HG03025 (cell line): ENCODE measurements at regions not wholly inside any gene's neighbourhood (a gene's known extent, or its start where the extent isn't known, plus 50 kb on each side); places are given as distances from the start of the nearest gene placed in this dataset.
"Not testable (repeated sequence)": the region's sequence is repeated elsewhere in the genome, so short reads cannot be mapped to it uniquely, and the experiment has no call there.

Source experiments
- ATAC-seq: cut with Tn5 transposase; IDR thresholded peaks from one replicate; pipeline ENCODE4 v1.9.1; 2021; ENCODE audit warnings: mild to moderate bottlenecking, moderate library complexity; ENCODE audit not compliant: unreplicated experiment, low FRiP score

DNA sequence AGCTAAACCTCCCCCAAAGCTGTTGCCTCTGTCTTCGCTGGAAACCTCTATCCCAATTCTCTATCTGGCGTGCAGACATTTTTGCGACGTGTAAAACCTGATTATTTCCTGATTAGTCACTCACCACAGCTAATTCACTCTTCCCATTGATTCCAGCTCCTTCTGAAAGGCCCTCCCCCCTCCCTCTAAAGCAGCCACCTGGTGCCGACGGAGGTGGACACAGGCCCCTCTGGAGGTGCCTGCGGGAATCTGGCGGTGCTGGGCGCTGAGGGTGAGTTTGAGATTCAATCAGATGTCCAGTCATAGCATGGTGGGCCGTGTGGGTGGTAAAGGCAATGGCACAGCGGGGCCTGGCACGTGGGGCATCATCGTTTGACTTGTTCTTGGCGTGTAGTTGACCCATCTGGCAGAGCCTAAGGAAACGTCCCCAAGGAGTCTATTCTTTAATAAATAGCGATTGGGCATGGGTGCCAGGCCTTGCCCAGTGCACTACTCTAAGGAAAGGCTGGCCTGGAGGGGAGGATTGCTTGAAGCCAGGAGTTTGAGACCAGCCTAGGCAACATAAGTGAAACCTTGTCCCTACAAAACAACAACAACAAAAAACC, 271.1 kb upstream of the MVB12B start:
- ATAC-seq: no peak

DNA sequence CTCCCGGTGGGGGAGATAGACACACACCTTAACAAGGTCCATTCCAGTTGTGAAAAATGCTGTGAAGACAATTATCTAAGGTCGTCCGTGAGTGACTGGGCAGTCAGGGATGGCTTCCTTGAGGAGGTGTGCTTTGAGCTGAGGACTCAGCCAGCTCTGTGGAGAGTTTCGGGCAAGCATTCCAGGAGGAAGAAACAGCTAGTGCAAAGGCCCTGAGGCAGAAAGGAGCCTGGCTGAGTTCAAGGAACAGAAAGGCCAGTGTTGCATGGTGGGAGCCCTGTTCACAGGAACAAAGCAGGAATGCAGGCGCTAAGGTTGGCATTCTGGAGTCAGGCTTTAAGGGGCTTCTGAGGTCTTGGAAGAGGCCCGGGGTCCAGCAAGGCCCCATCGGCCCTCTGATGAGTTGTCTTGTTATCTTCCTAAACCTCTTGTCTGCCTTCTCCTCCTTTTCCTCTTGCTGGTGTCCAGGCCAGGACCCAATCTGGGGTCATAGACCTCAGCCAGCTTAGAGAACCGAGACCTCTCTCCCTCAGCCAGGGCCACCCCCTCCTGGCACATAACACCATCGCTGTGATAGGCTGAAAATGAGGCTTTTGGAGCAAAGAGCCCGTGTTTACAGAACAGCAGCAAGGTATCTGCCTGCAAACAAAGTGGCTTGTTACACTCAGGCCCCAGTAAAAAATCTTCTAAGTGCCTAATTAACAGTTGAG, 270.2 kb upstream of the MVB12B start:
- ATAC-seq: no peak

DNA sequence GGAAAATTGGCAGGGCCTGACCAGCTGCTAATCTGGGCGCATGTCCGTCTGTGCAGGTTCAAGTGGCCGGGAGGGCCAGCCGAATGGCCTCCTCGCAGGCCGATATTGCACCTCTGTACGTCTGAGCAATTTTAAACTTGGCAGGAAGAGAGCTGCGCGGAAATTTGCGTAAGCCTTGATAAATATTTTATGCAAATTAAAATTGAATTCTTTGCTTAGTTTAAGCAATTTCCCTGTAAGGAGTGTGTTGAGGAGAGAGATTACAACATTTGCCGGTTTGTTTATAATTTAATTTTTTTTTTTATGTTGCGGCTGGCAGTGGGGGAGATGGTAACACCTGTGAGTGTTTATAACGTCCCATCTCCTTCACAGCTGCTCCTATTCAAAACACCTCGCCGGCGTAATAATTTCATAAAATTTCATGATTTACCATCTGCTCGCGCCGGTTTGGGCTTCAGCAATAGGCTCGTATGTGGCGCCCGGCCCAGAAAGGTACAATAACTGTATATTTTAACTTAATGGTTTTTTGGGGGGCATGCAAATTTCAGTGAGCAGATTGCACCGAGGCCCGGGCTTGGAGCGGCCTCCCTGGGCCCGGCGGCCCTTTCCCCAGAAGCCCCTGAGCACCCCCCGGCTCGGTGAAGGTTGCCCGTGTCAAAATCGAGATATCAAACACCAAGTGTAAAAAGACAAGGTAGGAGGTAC, 269.4 kb upstream of the MVB12B start:
- no peak for ATAC-seq

DNA sequence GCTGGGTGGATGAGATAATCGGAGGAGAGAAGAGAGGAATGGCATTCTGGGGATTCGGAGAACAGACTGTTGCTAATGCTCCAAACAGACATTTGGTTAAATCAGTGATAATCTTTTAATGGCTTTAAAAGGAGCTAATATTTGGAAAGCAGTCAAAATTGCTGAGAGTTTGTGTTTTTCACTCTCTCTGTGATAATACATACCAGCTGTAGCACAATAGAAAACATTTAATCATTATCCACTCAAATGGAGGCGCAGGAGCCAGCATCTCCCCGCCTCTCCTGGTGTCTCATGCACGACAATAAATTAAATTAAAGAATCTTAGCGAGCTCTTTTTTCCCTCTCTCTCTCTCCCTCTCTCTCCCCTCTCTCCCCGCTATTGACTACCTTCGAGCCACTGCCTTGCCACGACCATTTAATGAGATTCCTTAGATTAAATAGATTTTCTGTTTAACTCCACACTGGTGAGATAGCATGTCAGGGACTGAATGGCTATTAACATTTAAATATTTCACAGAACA, 268.6 kb upstream of the MVB12B start:
- no peak for ATAC-seq

DNA sequence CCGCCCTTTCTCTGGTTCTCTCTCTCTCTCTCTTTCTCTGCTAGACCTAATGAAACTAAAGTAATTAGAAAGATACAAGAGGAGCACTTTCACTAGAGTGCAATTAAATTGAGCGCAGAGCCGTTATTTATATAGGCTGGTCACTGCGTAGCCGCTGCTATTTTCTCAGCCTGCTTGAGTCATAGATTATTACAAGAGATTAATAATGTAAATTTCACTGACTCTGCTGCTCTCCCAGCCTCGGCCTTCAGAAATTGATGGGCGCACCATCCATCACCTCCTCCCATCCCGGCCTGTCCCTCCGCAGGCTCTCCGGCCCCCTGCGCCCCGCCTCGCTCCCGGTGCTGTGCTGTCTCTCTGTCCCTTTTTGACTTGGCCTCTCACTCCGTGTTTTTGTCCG, 268.0 kb upstream of the MVB12B start:
- no peak for ATAC-seq

GRCh38 chr9:126061575-126061974, 265.1 kb upstream of the MVB12B start:
- ATAC-seq: no peak

DNA sequence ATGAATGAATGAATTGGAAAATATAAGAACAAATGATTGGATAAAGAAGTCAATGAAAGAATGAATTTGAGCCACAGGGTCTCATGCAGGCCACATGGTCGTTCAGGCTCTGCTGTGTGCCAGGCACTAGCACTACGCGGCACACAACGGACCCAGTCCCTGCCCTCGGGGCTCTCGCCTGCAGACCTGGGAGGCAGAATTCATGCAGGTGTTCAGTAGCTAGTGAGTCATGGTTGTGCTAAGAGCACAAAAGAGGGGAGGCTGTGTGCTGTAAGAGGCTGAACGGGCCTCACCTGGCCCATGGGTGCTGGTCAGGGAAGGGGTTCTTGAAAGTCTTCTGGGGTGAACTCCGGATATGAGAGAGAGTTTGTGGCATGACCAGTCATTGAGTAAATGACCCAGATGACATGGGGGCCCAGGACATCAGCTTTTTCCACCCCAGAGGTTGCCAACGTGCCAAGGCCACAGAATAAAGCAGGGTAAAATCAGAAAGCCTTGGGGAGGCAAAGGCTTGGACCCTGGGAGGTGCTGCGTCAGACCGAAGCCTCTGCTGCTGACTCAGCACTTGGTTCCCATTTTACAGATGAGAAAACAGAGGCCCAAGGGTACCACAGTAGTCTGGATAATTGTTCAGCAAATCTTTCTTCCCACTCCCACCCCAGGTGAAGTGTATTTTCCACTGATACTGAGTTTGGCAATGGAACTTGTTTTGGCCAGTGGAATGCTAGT, 264.3 kb upstream of the MVB12B start:
- no peak for ATAC-seq

DNA sequence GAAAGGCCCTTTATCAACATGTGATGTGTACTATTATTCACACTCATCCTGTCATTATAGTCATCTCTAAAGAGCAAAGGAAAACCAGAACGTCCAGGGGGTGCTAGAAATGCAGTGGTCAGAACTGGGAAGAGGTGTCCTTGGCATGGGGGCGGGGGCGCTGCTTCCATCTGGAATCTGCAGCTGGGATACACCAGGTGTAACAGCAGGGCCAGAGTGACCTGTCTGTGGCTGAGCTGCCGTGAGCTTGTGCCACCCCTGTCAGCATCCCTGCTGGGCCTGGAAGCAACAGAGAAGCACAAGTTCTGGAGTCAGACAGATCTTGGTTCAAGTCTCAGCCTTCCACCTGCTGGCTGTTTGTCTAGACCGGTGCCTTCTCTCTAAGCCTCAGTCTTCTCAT, 263.3 kb upstream of the MVB12B start:
- no peak for ATAC-seq

GRCh38 chr9:126066131-126066530, 260.5 kb upstream of the MVB12B start:
- ATAC-seq: no peak

- no peak for ATAC-seq
Measured at GRCh38 chr9:126067031-126067734, 259.4 kb upstream of the MVB12B start.

DNA sequence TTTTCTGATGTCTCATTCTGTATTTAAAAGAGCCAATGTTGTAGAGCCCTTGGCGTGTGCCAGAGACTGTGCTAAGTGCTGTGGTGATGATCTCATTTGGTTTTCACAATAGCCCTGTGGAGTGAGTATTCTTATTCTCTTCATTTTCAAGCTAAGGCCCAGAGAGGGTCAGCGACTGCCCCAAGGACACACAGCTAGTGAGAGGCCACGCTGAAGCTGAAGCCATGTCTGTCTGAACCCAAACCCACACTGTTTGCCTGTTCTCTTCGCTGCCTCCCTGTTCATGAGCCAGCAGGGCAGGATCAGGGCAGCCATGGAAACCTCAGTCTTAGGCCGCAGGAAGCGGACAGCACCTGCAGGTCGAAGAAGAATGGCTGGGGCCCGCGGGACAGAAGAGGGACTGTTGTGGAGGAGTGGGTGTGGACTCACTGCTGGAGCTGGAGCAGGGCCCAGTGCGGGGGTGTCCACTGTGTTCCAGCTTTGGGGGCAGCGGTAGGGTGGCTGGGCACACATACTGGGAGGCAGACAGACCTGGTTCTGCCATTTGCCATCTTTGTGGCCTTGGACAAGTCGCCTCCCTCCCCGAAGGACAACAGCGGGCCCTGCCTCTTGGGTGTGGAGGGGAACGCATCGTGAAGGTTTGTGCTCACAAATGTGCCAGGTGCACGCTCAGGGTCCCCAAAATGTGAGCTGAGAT, 257.9 kb upstream of the MVB12B start:
- ATAC-seq: no peak

DNA sequence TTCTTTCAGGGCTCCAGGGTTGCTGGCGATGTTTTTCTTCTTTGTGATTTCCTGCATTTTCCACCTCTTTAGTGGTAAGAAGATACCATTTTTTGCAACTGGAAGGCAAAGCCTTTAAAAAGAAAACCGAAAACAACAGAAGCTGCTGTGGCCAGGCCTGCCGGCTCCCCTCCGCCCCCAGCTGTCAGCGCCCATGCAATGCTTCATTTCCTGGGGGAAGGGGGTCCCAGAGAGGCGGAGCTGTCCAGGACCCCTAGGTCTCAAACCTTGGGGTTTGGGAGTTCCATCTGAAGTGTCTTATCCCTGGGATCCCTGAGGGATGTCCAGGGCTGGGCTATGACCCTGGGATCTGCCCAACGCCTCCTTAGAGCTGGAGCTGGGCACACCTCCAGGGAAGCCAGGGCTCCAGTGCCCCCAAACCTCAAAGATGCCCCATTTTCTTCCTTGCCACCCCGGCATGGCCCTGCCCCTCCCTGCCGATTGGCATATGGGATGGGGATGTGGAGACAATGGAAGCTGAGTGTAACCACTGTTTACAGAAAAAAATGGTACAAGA, 257.2 kb upstream of the MVB12B start:
- ATAC-seq: no peak

- ATAC-seq: no peak
Measured at GRCh38 chr9:126070058-126070655, 256.5 kb upstream of the MVB12B start.

DNA sequence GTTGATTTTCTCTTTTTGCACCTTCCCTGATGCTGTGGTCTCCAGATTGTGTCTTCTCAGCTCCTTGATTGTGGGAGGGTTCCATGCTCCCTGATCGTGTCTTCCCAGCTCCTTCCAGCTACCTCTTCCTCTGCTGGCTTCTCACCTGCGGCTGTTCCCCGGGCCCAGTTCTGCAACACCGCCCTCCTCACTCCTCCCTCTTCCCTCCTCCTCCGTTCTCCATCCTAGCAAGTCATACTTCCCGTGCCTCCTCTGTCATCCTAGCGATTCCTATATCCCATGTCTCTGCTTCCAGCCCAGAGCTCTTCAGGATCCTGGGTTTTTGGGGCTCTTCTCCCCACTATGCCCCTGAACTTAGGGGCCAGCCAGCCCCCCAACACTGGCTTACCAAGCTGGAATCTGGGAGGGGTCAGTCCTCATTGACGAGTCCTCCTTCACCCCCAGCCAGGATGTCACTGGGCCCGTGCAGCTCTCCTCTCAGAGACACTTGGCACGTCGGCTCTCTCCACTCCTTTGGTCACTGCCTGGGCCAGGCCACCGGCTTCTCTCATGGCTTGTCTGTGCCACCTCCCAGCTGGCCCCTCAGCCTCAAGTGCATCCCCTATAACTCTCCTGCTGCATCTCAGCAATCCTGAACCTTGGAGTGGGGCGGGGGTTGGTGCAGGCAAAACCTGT, 255.4 kb upstream of the MVB12B start:
- ATAC-seq: no peak

DNA sequence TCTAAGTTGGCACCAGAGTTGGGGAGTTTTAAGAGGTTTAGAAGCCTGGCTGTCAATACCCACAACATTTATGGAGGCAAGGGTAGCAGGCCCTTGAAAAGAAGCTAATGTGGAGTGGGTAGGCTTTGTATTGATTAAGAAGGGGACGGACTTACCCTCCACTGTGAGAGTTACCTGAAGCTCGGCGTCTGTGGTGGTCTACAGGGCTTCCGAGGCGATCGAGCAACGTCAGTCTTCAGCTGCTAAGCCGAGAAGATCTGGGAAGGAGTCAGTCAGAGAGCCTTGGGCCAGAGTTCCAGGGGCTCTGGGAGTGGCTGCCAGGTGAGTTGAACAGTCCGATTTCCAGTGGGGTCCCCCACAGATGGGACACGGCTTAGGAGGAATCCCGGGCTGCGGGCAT, 249.0 kb upstream of the MVB12B start:
- ATAC-seq: not testable (repeated sequence)

DNA sequence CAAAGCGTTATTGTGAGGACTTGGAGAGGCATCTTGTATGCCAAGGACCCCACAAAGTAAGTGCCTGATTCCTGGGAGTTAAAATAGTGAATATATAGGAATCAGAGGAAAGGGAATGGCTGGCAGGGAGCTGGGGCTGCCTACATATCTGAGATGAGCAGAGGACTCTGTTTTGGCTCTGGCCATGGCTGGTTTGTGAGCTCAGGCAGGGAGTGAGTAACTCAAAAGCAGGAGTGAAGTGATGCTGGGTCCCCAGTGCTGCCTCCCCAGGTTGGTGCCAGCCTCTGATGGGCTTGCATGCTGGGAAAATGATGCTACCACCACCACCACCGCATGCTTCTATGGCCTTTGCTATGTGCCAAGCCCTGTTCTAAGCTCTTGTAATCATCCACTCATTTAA, 246.0 kb upstream of the MVB12B start:
- ATAC-seq: no peak

GRCh38 chr9:126081746-126082145, 244.9 kb upstream of the MVB12B start:
- no peak for ATAC-seq

DNA sequence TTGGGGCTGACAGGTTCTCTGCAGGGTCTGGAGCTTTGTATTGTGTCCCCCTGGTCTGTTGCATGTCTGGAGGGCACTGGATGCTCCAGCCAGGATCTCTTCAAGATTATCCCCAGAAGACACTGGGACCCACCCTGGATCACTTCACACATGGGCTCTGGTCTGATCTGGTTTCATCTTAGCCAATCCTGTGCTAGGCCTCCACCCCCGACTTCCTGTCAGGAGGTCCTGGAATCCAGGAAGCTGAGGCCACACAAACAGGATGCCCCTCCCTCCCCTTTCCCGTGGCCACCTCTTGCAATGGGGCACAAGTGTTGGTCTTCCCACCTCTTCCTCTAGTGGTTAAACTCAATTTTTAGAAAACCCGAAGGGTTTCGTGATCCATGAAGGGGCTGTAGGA, 242.6 kb upstream of the MVB12B start:
- no peak for ATAC-seq

GRCh38 chr9:126084696-126085095, 241.9 kb upstream of the MVB12B start:
- no peak for ATAC-seq
